ENCODE measurements at regions not wholly inside any gene's neighbourhood (a gene's known extent, or its start where the extent isn't known, plus 50 kb on each side); places are given as distances from the start of the nearest gene placed in this dataset.

GRCh38 chr4:137635601-137636000, 103.3 kb upstream of the PCDH18 start:
- H3K4me1 Mint-ChIP-seq: peaks cover 11% of the 10 kb centered on the region
- H3K9me3 Mint-ChIP-seq: peaks cover 12% of the 10 kb centered on the region
- no peak overlapping the region for H3K4me3 Mint-ChIP-seq
- H3K27ac Mint-ChIP-seq (ENCODE audit: unreplicated experiment): peak overlapping the region; percentile 51
- peaks cover 9% of the 10 kb centered on the region for H3K36me3 Mint-ChIP-seq (ENCODE audit: low read depth)
- DNase-seq (ENCODE audit: low read depth, low spot score): no peak
- H3K27me3 Mint-ChIP-seq (ENCODE audit: low read depth): no peaks in the 10 kb centered on the region
- no peak for TF ChIP-seq CTCF (conservative IDR thresholded peaks at IDR 0.05)

- Mint-ChIP-seq H3K4me1 (peaks cover 11% of the 10 kb centered on the region), H3K27ac (ENCODE audit: unreplicated experiment) (peak overlapping the region; percentile 22), H3K27me3 (ENCODE audit: low read depth) (no peaks in the 10 kb centered on the region), H3K9me3 (peaks cover 12% of the 10 kb centered on the region), H3K36me3 (ENCODE audit: low read depth) (peaks cover 9% of the 10 kb centered on the region), H3K4me3 (no peak overlapping the region)
- DNase-seq (ENCODE audit: low read depth, low spot score): no peak
- no peak for TF ChIP-seq CTCF (conservative IDR thresholded peaks at IDR 0.05)
These were observed 102.8 kb upstream of the PCDH18 start for GRCh38 chr4:137635108-137635507.

- Mint-ChIP-seq H3K4me1 (peaks cover 16% of the 10 kb centered on the region), H3K27me3 (ENCODE audit: low read depth) (no peaks in the 10 kb centered on the region), H3K36me3 (ENCODE audit: low read depth) (peaks cover 9% of the 10 kb centered on the region), H3K9me3 (peaks cover 12% of the 10 kb centered on the region), H3K4me3 (no peak overlapping the region), H3K27ac (ENCODE audit: unreplicated experiment) (peak overlapping the region; percentile 89)
- DNase-seq (ENCODE audit: low read depth, low spot score): no peak
- no peak for TF ChIP-seq CTCF (conservative IDR thresholded peaks at IDR 0.05)
These were observed 100.5 kb upstream of the PCDH18 start for GRCh38 chr4:137632842-137633241.

- no peak overlapping the region for H3K27ac Mint-ChIP-seq (ENCODE audit: unreplicated experiment)
- TF ChIP-seq CTCF (conservative IDR thresholded peaks at IDR 0.05): no peak
- peaks cover 28% of the 10 kb centered on the region for H3K4me1 Mint-ChIP-seq
- peaks cover 12% of the 10 kb centered on the region for H3K9me3 Mint-ChIP-seq
- H3K27me3 Mint-ChIP-seq (ENCODE audit: low read depth): no peaks in the 10 kb centered on the region
- DNase-seq (ENCODE audit: low read depth, low spot score): no peak
- peaks cover 9% of the 10 kb centered on the region for H3K36me3 Mint-ChIP-seq (ENCODE audit: low read depth)
- H3K4me3 Mint-ChIP-seq: no peak overlapping the region
These were observed 99.3 kb upstream of the PCDH18 start for GRCh38 chr4:137631605-137632004.

GRCh38 chr4:137630252-137630651, 98.0 kb upstream of the PCDH18 start:
- no peak for TF ChIP-seq CTCF (conservative IDR thresholded peaks at IDR 0.05)
- DNase-seq (ENCODE audit: low read depth, low spot score): no peak
- peaks cover 9% of the 10 kb centered on the region for H3K36me3 Mint-ChIP-seq (ENCODE audit: low read depth)
- no peaks in the 10 kb centered on the region for H3K27me3 Mint-ChIP-seq (ENCODE audit: low read depth)
- H3K27ac Mint-ChIP-seq (ENCODE audit: unreplicated experiment): no peak overlapping the region
- H3K4me3 Mint-ChIP-seq: no peak overlapping the region
- H3K4me1 Mint-ChIP-seq: peaks cover 24% of the 10 kb centered on the region
- peaks cover 12% of the 10 kb centered on the region for H3K9me3 Mint-ChIP-seq

All from neural crest cell (in vitro differentiated cells).